ENCODE measurements at regions not wholly inside any gene's neighbourhood (a gene's known extent, or its start where the extent isn't known, plus 50 kb on each side); places are given as distances from the start of the nearest gene placed in this dataset.
"Not testable (repeated sequence)": the region's sequence is repeated elsewhere in the genome, so short reads cannot be mapped to it uniquely, and the experiment has no call there.

- no peak for DNase-seq
Observed at GRCh38 chr15:45869034-45869668, 234.3 kb downstream of the SQOR start.

- DNase-seq, result no peak
Observed at GRCh38 chr15:45871121-45871855, 236.5 kb downstream of the SQOR start.

- no peak for DNase-seq
Observed at GRCh38 chr15:45873781-45874180, 239.0 kb downstream of the SQOR start.

- not testable (repeated sequence) for DNase-seq
Observed at GRCh38 chr15:45874566-45874965, 239.7 kb downstream of the SQOR start.

- DNase-seq, result no peak
Observed at GRCh38 chr15:45884289-45884688, 249.5 kb downstream of the SQOR start.

GRCh38 chr15:45884755-45885445, 250.1 kb downstream of the SQOR start:
- DNase-seq, result no peak

GRCh38 chr15:45885801-45886200, 251.0 kb downstream of the SQOR start:
- no peak for DNase-seq

- DNase-seq, result no peak
Observed at GRCh38 chr15:45891766-45892165, 256.9 kb downstream of the SQOR start.

- no peak for DNase-seq
Observed at GRCh38 chr15:45892182-45892581, 257.4 kb downstream of the SQOR start.

GRCh38 chr15:45903283-45903682, 268.5 kb downstream of the SQOR start:
- no peak for DNase-seq

- DNase-seq, result peak; percentile 6
Observed at GRCh38 chr15:45904019-45904418, 269.2 kb downstream of the SQOR start.

- DNase-seq, result no peak
Observed at GRCh38 chr15:45906230-45906629, 271.4 kb downstream of the SQOR start.

GRCh38 chr15:45910671-45911070, 275.8 kb downstream of the SQOR start:
- DNase-seq, result no peak

GRCh38 chr15:45913451-45913850, 278.6 kb downstream of the SQOR start:
- DNase-seq, result no peak

- DNase-seq, result no peak
Observed at GRCh38 chr15:45914425-45914824, 279.6 kb downstream of the SQOR start.

GRCh38 chr15:45918839-45919238, 284.0 kb downstream of the SQOR start:
- DNase-seq, result no peak

GRCh38 chr15:45919806-45920205, 285.0 kb downstream of the SQOR start:
- no peak for DNase-seq

- no peak for DNase-seq
Observed at GRCh38 chr15:45921376-45921775, 286.5 kb downstream of the SQOR start.

GRCh38 chr15:45921978-45922377, 287.1 kb downstream of the SQOR start:
- no peak for DNase-seq

- DNase-seq, result no peak
Observed at GRCh38 chr15:45941367-45941766, 306.5 kb downstream of the SQOR start.

GRCh38 chr15:45943240-45943639, 308.4 kb downstream of the SQOR start:
- DNase-seq, result no peak

GRCh38 chr15:45946111-45946510, 311.3 kb downstream of the SQOR start:
- no peak for DNase-seq

- DNase-seq, result no peak
Observed at GRCh38 chr15:45948181-45948621, 313.4 kb downstream of the SQOR start.

GRCh38 chr15:45958924-45959323, 324.1 kb downstream of the SQOR start:
- DNase-seq, result no peak
